ENCODE measurements at regions not wholly inside any gene's neighbourhood (a gene's known extent, or its start where the extent isn't known, plus 50 kb on each side); places are given as distances from the start of the nearest gene placed in this dataset.

- TF ChIP-seq CTCF (IDR thresholded peaks at IDR 0.05; ENCODE audit: low read depth, low read length, missing input control) (no peak), GABPA (IDR thresholded peaks at IDR 0.05 in 1 of 2, conservative IDR thresholded peaks at IDR 0.05 in 1 of 2) (no peak), RXRA (IDR thresholded peaks at IDR 0.05) (no peak)
Observed at GRCh38 chr11:115590254-115590653, 86.0 kb upstream of the CADM1 start.
